AG04450 (cell line): ENCODE measurements at regions not wholly inside any gene's neighbourhood (a gene's known extent, or its start where the extent isn't known, plus 50 kb on each side); places are given as distances from the start of the nearest gene placed in this dataset.

ENCODE experiments used
- CTCF ChIA-PET: fragments of 300-600, 350-600 bp; formaldehyde crosslinking; extraction: SDS; loops from one replicate; lab custom pipeline; 2022; ENCODE audit warnings: antibody characterized with exemption, inconsistent platforms; lab: Charles Lee
- POLR2A ChIA-PET: fragments of 350-600 bp; formaldehyde crosslinking; extraction: SDS; loops from one replicate; lab custom pipeline; 2021; ENCODE audit warnings: antibody characterized with exemption, inconsistent platforms; lab: Yijun Ruan, JAX
- DNase-seq: peaks from one replicate; pipeline ENCODE4 v3.0.0-alpha.2; 2011; ENCODE audit warnings: low read depth, low spot score
- H3K27ac ChIP-seq: one replicate; pipeline ENCODE4 v1.5.1; 2012; ENCODE audit warnings: low read depth, low read length, control low read depth
- H3K27me3 ChIP-seq: one replicate; pipeline ENCODE4 v1.6.0; 2012; ENCODE audit warnings: low read length; ENCODE audit not compliant: control insufficient read depth, insufficient read depth
- H3K4me3 ChIP-seq: 2 replicates; pipeline ENCODE4 v1.5.1; 2011; ENCODE audit warnings: mild to moderate bottlenecking, low read depth, low read length, control low read depth
- H3K9me3 ChIP-seq: 2 replicates; pipeline ENCODE4 v1.5.1; 2012; ENCODE audit warnings: low read length; ENCODE audit not compliant: control insufficient read depth, insufficient read depth
- CTCF ChIP-seq: IDR thresholded peaks from 2 replicates; pipeline ENCODE4 v1.5.1; 2011; ENCODE audit warnings: low read depth, low read length, control low read depth, inconsistent platforms

GRCh38 chr5:13601112-13601511 lies 343.4 kb downstream of the DNAH5 start:
- Histone ChIP-seq H3K27me3 (no peaks in the 10 kb centered on the region), H3K4me3 (no peak overlapping the region), H3K9me3 (no peaks in the 10 kb centered on the region; the same call in 1 of the 2 replicates), H3K27ac (no peak overlapping the region)
- POLR2A ChIA-PET: interaction anchor here (0.9 kb wide), 1 partner anchor 33 kb away, joined by 3 read pairs; no protein-coding TSS in a partner anchor
- no peak for TF ChIP-seq CTCF
- CTCF ChIA-PET: no interaction called here
- no peak for DNase-seq

GRCh38 chr5:13595978-13596377 lies 348.5 kb downstream of the DNAH5 start:
- no peak for TF ChIP-seq CTCF
- H3K27ac ChIP-seq: no peak overlapping the region
- DNase-seq: no peak
- CTCF ChIA-PET: no interaction called here
- no peaks in the 10 kb centered on the region for H3K27me3 ChIP-seq
- no peaks in the 10 kb centered on the region; the same call in 1 of the 2 replicates for H3K9me3 ChIP-seq
- POLR2A ChIA-PET: no interaction called here
- no peak overlapping the region for H3K4me3 ChIP-seq

- Histone ChIP-seq H3K27ac (no peak overlapping the region), H3K9me3 (no peaks in the 10 kb centered on the region; the same call in 1 of the 2 replicates), H3K27me3 (no peaks in the 10 kb centered on the region), H3K4me3 (no peak overlapping the region)
- DNase-seq: peak; percentile 39
- POLR2A ChIA-PET: no interaction called here
- CTCF ChIA-PET: no interaction called here
- TF ChIP-seq CTCF: no peak
Measured at GRCh38 chr5:13591621-13592020, 352.9 kb downstream of the DNAH5 start.

GRCh38 chr5:13585324-13585723 lies 359.2 kb downstream of the DNAH5 start:
- CTCF ChIA-PET: no interaction called here
- POLR2A ChIA-PET: no interaction called here
- Histone ChIP-seq H3K27me3 (no peaks in the 10 kb centered on the region), H3K27ac (no peak overlapping the region), H3K4me3 (no peak overlapping the region), H3K9me3 (no peaks in the 10 kb centered on the region)
- no peak for DNase-seq
- TF ChIP-seq CTCF: no peak

GRCh38 chr5:13581914-13582313 lies 362.6 kb downstream of the DNAH5 start:
- no peaks in the 10 kb centered on the region for H3K27me3 ChIP-seq
- POLR2A ChIA-PET: no interaction called here
- no peak overlapping the region for H3K27ac ChIP-seq
- TF ChIP-seq CTCF: no peak
- no peak overlapping the region for H3K4me3 ChIP-seq
- DNase-seq: no peak
- CTCF ChIA-PET: no interaction called here
- peaks cover 6% of the 10 kb centered on the region for H3K9me3 ChIP-seq
